IgD-negative memory B cell (primary cell): ENCODE measurements at regions not wholly inside any gene's neighbourhood (a gene's known extent, or its start where the extent isn't known, plus 50 kb on each side); places are given as distances from the start of the nearest gene placed in this dataset.

ENCODE experiments used
- H3K27ac Mint-ChIP-seq, 3 donors: one replicate each; pipeline ENCODE4 v1.8.0; 2020 to 2022; ENCODE audit warnings: mild to moderate bottlenecking in 3 of 3, mixed read lengths in 3 of 3, moderate library complexity in 1 of 3
- H3K27me3 Mint-ChIP-seq: one replicate; pipeline ENCODE4 v1.8.0; 2021; ENCODE audit warnings: mixed read lengths
- H3K36me3 Mint-ChIP-seq: one replicate; pipeline ENCODE4 v1.8.0; 2020; ENCODE audit warnings: mild to moderate bottlenecking, mixed read lengths
- H3K4me1 Mint-ChIP-seq, 3 donors: one replicate each; pipeline ENCODE4 v1.8.0; 2020 to 2022; ENCODE audit warnings: mixed read lengths in 3 of 3, mild to moderate bottlenecking in 1 of 3
- H3K4me3 Mint-ChIP-seq, 4 donors: one replicate each; pipeline ENCODE4 v1.8.0; 2020 to 2022; ENCODE audit warnings: mild to moderate bottlenecking in 4 of 4, mixed read lengths in 4 of 4, moderate library complexity in 3 of 4
- H3K9me3 Mint-ChIP-seq, 3 donors: one replicate each; pipeline ENCODE4 v1.8.0; 2020 to 2021; ENCODE audit warnings: mixed read lengths in 3 of 3, mild to moderate bottlenecking in 1 of 3

GRCh38 chr2:15884790-15885189 is 55.6 kb upstream of the MYCN start:
- Mint-ChIP-seq H3K4me3 (no peak overlapping the region), H3K27me3 (peaks cover under 1% of the 10 kb centered on the region), H3K27ac (no peak overlapping the region), H3K9me3 (peaks cover 0 to 7% (median 0%) of the 10 kb centered on the region in 3 donors), H3K36me3 (no peaks in the 10 kb centered on the region), H3K4me1 (no peaks in the 10 kb centered on the region)

GRCh38 chr2:15886231-15886630 is 54.1 kb upstream of the MYCN start:
- Mint-ChIP-seq H3K27ac (no peak overlapping the region), H3K9me3 (peaks cover 0 to 4% (median 0%) of the 10 kb centered on the region in 3 donors), H3K36me3 (no peaks in the 10 kb centered on the region), H3K4me3 (no peak overlapping the region), H3K4me1 (no peaks in the 10 kb centered on the region), H3K27me3 (peaks cover 2% of the 10 kb centered on the region)

- Mint-ChIP-seq H3K9me3 (peaks cover 0 to 2% (median 0%) of the 10 kb centered on the region in 3 donors), H3K36me3 (no peaks in the 10 kb centered on the region), H3K27me3 (peaks cover 2% of the 10 kb centered on the region), H3K27ac (no peak overlapping the region), H3K4me1 (no peaks in the 10 kb centered on the region), H3K4me3 (no peak overlapping the region)
These were observed 50.8 kb upstream of the MYCN start for GRCh38 chr2:15889442-15890123.

GRCh38 chr2:15890124-15890754 is 50.1 kb upstream of the MYCN start:
- Mint-ChIP-seq H3K9me3 (peaks cover 0 to 2% (median 0%) of the 10 kb centered on the region in 3 donors), H3K4me3 (no peak overlapping the region), H3K27ac (no peak overlapping the region), H3K36me3 (no peaks in the 10 kb centered on the region), H3K27me3 (peaks cover 2% of the 10 kb centered on the region), H3K4me1 (no peaks in the 10 kb centered on the region)
